HG02588 (cell line): ENCODE measurements at regions not wholly inside any gene's neighbourhood (a gene's known extent, or its start where the extent isn't known, plus 50 kb on each side); places are given as distances from the start of the nearest gene placed in this dataset.
"Not testable (repeated sequence)": the region's sequence is repeated elsewhere in the genome, so short reads cannot be mapped to it uniquely, and the experiment has no call there.

ENCODE experiments used
- ATAC-seq: cut with Tn5 transposase; IDR thresholded peaks from one replicate; pipeline ENCODE4 v1.9.1; 2021; ENCODE audit warnings: mild to moderate bottlenecking, moderate library complexity; ENCODE audit not compliant: unreplicated experiment

DNA sequence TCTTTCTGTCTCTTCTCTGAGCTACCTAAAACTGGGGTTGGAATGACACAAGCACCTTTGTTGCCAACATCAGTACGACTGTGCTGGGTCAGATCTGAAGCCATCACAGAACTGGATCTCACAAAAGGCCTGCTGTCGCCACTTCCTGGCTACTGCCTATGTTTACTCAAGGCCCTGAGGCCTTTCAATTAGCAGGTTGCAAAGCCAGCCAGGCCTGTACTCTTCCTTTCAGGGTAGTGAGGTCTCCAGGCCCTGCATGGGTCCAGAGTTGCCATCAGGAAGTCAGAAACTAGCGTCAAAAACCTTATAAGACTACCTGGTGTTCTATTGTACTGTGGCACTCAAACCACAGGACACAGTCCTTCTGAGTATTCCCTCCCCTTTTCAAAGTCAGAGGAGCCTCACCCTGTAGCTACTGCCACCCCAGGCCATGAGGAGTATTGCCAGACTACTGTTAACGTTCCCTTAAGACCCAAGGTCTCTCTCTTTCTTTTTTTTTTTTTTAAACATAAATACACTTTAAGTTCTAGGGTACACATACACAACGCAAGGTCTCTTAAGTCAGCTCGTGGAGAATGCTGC, 937.4 kb upstream of the GJE1 start:
- peak; percentile 45 for ATAC-seq

DNA sequence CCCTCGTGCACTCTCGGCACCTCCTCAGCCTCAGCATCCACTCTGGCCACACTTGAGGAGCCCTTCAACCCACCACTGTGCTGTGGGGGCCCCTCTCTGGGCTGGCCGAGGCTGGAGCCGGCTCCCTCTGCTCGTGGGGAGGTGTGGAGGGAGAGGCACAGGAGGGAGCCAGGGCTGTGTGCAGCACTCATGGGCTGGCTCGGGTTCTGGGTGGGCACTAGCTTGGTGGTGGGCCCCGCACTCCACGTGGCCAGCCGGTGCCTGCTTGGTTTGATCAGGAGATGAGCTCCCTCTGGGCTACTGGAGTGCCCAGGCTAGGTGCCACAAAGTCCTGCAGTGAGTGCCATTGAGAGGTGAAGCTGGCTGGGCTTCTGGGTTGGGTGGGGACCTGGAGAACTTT, 949.4 kb upstream of the GJE1 start:
- no peak for ATAC-seq

DNA sequence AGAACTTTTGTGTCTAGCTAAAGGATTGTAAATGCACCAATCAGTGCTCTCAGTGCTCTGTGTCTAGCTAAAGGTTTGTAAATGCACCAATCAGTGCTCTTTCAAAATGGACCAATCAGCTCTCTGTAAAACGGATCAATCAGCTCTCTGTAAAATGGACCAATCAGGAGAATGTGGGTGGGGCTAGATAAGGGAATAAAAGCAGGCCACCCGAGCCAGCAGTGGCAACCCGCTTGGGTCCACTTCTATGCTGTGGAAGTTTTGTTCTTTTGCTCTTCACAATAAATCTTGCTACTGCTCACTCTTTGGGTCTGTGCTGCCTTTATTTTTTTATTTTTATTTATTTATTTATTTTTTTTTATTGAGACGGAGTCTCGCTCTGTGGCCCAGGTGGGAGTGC, 957.3 kb upstream of the GJE1 start:
- not testable (repeated sequence) for ATAC-seq

DNA sequence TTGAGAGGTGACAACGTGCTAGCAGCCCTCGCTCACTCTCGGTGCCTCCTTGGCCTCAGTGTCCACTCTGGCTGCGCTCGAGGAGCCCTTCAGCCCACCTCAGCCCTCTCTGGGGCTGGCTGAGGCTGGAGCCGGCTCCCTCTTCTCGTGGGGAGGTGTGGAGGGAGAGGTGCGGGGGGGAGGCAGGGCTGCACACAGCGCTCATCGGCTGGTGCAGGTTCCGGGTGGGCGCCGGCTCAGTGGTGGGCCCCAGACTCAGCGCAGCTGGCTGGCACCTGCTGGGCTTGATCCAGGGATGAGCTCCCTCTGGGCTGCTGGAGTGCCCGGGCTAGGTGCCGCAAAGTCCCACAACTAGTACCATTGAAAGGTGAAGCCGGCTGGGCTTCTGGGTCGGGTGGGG, 957.8 kb upstream of the GJE1 start:
- no peak for ATAC-seq

DNA sequence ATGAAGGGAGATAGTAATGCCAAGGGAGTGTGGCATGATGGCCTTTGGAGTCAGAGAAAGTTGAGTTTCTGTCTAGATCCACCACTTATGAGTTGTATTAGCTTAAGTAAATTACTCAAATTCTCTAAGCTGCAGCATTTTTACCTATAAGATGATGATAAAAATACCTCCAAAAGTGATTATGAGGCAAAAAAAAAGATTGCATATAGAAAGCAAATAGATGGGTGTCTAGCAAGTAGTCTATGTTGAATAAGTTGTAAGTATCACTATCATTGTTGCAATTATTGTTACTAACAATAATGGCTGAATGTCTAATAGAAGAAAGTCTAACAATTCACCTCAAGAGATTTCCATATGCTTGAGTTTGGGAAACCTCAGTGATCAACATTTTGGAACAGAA, 959.2 kb upstream of the GJE1 start:
- no peak for ATAC-seq

DNA sequence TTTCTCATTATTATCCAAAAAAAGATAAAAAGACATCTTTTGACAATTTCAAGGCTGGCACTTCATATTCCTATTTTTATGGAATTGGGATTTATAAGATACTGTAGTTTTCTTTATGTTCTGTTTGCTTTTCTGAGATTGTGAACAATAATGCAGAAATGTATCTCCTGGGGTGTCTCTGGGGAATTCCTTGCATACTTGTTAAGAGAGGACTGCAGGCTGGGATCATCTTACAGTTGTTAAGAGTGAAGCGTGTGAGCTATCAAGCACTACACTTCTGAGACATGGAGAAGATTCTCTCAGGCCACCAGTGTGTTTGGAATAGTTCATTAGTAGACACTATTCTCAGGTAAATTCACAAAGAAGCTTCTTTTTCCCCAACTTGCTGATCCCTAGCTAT, 963.3 kb upstream of the GJE1 start:
- ATAC-seq, result no peak

DNA sequence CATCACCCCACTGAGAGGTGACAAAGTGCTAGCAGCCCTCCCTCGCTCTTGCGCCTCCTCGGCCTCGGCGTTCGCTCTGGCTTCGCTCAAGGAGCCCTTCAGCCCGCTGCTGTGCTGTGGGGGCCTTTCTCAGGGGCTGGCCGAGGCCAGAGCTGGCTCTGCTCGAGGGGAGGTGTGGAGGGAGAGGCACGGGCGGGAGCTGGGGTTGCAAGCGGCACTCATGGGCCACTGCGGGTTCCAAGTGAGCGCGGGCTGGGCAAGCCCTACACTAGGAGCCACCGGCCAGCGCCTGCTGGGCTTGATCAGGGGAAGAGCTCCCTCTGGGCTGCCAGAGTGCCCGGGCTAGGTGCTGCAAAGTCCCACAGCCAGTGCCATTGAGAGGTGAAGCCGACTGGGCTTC, 964.8 kb upstream of the GJE1 start:
- no peak for ATAC-seq

DNA sequence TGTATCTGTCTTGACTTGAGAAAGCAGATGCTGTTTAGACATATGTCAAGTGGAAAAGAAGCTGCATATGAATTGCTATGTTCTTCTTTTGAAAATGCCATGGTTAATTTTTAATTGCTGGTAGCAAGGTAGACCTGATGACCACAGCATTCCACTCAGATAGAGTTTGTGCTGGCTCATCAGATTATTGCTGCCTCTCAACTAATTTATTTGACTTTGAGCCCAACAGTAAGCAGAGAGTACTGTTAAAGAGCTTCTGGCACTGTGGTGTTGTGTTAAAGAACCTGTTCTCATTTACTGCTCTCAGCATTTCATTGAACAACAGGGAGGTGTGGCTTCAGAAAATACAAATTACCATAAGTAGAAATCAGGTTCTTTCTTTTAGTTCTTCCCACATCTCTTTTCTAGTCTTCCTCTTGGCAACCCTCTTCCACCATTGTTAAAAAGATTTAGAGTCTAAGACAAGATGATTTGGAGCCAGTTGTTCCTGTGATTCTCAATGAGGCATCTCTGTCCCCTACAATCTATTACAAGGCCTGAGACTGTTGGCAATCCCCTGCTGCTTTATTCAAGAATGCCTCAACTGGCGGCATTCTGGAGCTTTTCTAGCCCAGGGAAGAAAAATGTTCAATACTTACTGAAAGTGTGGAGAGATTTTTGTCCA, 967.6 kb upstream of the GJE1 start:
- ATAC-seq, result no peak

DNA sequence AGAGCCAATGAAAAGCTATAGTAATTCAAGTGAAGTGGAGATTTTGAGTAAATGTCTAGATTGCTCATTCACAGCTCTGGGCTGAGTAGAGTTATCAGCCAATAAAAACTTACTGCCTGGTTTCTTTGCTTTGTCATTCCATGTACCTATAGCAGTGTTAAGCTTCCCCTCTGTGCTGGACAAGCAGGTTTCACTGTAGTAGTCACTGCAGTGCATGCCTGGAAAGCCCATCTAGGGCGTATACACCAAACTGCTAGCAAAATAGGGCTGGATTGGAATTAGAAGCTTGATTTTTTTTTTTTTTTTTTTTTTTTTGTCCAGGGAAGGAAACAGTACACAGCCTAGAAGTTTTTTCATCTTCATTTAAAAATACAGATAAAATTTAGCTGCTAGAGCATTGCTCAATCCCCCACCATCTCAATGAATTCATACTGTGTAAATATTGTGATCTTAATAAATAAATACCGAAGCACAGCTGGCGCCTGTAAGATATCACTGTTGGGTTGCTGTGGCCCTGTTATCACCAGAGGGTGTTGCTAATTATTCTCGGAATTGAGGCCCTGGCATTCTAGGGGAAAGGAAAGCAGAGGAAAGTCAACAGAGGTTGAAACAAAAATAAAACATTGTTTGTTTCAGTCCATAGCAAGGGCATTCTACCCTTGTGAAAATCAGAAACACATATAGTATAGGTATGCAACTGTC, 968.5 kb upstream of the GJE1 start:
- ATAC-seq, result no peak

DNA sequence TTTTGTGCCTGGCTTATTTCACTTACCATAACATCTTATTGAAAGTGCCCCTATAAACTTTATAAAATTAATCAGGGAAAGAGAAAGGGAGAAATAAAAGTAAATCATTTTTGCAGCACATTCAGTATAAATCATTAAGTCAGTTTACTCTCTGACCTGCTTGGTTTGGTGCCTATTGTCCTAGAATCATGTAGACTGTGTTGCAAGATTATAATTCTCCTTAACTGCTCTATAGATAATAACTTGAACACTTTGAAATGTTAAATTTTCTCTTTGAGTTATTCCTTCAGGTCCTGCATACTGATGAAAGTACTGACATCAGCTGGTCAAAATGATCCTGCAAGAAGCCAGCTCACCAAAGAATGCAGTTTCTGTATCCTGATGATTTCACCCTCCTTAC, 969.6 kb upstream of the GJE1 start:
- ATAC-seq, result no peak

DNA sequence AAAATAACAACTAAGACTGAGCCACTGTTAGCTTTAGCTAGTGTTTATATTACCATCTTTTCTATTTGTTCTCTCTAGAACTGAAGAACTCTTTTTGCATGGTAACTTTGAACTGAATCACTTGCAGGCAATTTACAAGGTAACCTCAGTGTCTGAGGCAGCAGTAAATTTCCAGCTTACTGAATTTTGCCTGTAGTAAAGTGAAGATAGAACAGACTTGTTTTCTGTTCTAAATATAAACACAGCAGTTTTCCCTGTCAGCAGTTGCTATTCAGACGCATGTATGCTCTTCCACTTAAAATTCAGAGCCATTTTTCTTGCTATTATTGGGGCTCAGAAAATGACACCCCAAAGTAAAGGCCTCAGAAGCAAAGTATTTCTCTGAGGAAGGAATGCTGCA, 974.0 kb upstream of the GJE1 start:
- no peak for ATAC-seq

DNA sequence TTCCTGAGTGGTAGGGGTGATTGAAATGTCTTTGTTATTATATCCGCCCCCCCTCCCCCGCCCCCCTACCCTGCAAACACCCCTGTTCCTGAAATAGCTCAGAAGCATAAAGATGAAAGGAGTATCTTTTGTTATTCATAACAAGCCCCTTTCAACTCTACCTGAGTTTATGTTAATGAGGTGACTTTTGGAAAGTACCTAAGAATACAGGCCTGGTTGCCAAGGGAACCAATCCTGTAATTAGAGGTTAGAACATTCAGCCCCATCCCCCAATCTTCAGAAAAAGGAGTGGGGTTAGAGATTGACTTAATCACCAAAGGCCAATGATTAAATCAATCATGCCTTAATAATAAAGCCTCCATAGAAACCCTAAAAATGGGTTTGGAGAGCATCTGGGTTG, 979.2 kb upstream of the GJE1 start:
- ATAC-seq, result no peak

DNA sequence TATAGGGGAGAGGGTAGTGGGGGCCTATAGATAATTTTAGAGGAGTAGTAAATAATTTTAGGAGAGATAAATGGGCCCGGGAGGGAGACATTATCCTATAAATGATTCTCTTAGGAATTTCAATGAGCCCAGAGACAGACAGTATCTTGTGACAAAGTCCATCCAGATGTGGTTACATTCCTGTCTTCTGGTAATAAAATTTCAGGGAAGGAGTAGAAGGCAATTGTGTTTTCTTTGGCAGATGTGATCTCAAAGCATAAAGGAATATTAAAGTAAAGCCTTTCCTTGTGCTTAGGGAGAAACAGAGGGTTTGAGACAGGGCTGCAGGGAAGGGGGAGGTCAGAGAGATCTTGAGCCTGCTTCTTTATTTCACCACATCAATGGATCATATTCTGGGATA, 979.8 kb upstream of the GJE1 start:
- ATAC-seq, result no peak

DNA sequence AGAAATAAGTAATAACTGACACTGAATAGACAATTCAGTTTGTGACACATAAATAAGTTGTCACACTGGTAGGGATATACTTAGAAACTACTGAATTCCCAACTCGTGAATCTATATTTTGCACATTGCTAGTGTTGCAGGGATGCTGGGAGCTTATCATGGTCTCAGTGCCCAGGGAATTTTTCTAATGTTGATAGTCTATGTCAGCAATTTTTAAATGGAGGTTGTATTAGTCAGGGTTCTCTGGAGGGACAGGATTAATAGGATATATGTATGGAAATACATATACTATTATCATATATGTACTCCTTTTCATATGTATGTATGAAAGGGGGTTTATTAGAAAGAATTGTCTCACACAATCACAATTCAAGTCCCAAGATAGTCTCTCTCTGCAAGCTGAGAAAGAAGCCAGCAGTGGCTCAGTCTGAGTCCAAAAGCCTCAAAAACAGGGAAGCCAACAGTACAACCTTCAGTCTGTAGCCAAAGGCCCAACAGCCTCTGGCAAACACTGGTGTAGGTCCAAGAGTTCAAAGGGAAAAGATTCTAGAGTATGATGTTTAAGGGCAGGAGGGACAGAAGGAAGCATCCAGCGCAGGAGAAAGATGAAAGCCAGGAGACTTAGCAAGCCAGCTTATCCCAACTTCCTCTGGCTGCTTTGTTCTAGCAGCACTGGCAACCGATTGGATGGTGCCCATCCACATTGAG, 980.9 kb upstream of the GJE1 start:
- no peak for ATAC-seq

DNA sequence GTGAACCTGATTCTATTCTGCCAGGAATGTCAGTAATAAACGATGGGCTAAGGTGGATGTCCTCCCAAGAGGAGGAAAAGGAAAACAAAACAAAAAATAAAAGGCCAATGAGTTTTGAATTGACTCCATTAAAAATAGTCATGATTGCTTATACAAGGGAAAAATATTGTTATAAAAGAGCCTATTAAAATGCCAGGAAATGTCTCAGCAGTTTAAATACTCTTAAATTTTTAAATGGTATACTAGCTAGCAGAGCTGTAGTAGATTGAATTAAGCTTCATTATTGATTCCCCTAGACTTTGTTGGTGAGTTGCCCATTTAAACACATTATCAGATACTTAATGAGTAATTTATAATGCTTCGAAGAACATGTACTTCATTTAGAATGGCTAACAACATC, 990.9 kb upstream of the GJE1 start:
- ATAC-seq, result no peak

DNA sequence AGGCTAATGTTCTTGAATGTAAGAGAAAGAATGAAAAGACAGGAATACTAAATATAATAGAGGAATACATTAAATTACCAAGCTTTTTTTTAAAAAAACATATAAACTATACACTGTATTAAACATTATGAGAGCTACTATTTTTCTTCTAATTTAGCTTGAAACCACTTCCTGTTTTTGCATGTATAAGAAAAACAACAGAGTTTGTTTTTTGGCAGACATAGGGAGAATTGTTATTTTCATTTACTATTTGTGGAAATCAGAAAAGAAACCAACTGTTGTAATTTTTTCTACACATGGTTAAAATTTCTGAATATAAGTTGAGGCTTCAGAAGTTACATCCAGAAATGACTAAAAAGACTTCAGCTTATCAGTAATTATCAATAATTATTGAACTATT, 991.8 kb upstream of the GJE1 start:
- ATAC-seq, result peak; percentile 54

DNA sequence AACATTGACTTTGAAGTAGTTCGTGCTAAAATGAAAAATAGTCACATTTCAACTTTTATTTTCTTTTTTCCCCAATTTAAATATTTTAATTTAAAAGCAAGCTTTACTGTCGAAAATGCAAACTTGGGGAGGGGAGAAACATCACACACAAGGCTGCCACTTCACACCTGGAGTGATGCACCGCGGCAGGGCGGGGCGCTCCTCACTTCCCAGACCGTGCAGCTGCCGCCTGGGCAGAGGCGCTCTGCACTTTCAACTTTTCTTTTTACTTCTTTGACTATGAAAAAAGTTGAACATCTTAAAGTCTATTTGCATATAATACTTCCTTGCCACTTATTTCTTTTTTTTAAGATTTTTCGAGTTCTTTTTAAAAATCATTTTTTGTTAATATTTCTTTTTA, 993.3 kb upstream of the GJE1 start:
- no peak for ATAC-seq

DNA sequence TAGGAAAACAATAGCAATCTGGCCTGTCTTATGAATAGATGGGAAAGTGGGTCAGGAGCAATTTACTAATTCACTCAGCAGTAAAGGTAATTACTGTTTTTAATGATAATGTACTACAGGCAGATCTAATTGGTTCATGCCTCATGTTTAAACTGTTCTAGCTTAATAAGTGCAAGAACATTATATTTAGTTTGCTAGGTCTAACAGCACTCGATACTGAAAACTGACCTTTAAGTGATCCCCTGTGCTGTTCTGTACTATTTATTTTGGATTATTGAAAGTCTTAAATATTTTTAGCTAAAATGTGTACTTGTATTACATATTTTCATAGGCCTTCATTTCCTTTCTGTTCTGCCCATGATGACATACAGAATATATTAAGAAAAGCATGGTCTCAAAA, 998.0 kb upstream of the GJE1 start:
- ATAC-seq, result no peak

DNA sequence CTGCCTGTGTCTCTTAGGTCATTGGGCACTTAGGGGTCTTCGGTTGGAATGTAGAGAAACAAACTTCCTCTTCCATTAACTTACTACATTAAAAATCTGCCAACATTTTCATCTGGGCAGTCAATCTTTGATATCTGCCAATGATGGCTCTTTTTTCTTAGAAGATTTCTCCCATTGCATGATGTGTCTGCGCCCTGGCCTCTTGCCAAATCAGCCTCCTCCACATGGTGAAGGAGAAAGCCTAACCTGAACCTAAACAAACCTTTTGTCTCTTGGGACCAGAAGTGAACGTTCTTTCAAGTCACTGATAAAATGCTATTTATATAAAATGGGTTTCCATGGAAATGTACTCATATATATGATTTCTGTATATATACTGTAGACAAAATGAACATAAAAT, 998.9 kb upstream of the GJE1 start:
- ATAC-seq, result no peak

DNA sequence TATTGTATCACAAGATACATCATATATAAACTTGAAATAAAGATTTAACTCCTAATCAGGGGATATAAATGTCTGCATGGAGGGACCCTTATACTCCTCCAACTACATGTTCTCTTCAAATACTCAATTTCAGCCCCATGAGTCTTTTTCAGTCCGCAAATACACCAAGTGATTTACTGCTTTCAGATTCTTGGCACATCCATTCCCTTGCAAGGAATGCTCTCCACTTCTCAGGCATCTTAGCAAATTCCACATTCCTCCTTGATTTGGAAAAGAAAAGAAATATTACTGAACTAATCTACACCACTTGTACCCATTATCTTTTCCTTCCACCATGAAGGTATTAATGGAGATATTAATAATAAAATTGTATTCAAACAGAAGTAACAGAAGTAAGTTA, 999.4 kb upstream of the GJE1 start:
- ATAC-seq, result no peak

DNA sequence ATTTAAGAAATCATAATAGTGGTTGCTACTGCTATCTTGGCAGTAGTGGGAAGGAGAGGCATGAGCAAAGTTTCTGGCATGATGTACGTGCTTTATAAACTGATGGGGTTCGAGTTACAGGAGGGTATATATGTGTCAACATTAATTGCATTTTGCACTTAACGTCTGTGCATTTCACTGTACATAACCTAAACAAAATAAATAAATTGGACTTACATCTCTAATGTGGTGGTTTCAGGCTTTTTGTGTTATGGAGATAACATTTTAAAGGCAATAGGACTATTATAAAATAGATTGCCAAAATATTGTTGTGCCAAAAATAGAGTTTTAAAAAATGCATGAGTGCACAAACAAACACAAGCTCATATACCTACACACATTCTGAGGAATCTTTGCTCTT, 1001.1 kb upstream of the GJE1 start:
- no peak for ATAC-seq

DNA sequence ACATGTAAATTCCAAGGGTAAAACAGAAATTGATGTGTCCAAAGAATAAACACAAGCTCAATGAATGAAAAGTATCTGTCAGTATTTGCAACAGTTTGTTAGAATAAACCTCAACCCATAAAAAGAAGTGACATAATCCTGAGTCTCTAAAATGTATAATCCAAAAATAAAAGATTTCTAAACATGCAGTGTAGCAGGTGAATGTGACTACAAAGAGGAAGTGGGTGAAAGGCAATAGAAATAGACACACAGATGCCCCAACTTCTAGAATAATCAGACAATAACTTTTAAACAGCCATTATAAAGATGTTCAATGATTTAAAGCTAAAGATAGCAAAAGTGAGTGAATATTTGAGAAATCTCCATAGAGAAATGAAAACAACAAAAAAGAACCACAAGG, 1009.2 kb upstream of the GJE1 start:
- no peak for ATAC-seq
